Esophagus muscularis mucosa (tissue), 4 donors: ENCODE measurements at regions not wholly inside any gene's neighbourhood (a gene's known extent, or its start where the extent isn't known, plus 50 kb on each side); places are given as distances from the start of the nearest gene placed in this dataset.
A peak's percentile ranks its signal among the peaks of the same experiment; 100 is the strongest.

Source experiments
- DNase-seq: peaks from one replicate; pipeline ENCODE4 v3.0.0-alpha.2; 2017; ENCODE audit errors: extremely low spot score
- H3K27ac ChIP-seq, 4 donors: fragments of 200-600 bp; sonication (generic); replicated peaks in 1 of 4; 1 replicate in 3 of 4; 2 replicates in 1 of 4; pipeline ENCODE4 v1.5.1; 2016 to 2019; ENCODE audit warnings: mild to moderate bottlenecking in 1 of 4
- H3K27me3 ChIP-seq, 4 donors: fragments of 200-600 bp; sonication (generic); one replicate each; pipeline versions ENCODE4 v1.5.1 to v1.6.0; 2016 to 2019
- H3K36me3 ChIP-seq, 4 donors: fragments of 200-600 bp; sonication (generic); one replicate each; pipeline ENCODE4 v1.5.1; 2016 to 2019
- H3K4me1 ChIP-seq, 4 donors: fragments of 200-600 bp; sonication (generic); one replicate each; pipeline ENCODE4 v1.5.1; 2016 to 2019
- H3K4me3 ChIP-seq, 4 donors: fragments of 200-600 bp; sonication (generic); 1 replicate in 2 of 4; 2 replicates in 2 of 4; pipeline ENCODE4 v1.5.1; 2016 to 2019; ENCODE audit warnings: mild to moderate bottlenecking in 4 of 4, moderate library complexity in 1 of 4
- H3K9me3 ChIP-seq, 4 donors: fragments of 200-600 bp; sonication (generic); 1 replicate in 3 of 4; 2 replicates in 1 of 4; pipeline ENCODE4 v1.5.1; 2016 to 2019
- CTCF ChIP-seq, 3 experiments: fragments of 200-600 bp in 2 of 3; fragments of 450-650 bp in 1 of 3; sonication (generic) in 2 of 3; IDR thresholded peaks; one replicate each; pipeline ENCODE4 v1.5.1; 2017 to 2019; ENCODE audit warnings: antibody characterized with exemption in 3 of 3, mild to moderate bottlenecking in 2 of 3, moderate library complexity in 1 of 3
- EP300 ChIP-seq: sonication (generic); formaldehyde crosslinking; IDR thresholded peaks from one replicate; pipeline ENCODE4 v1.6.1; 2017; ENCODE audit warnings: antibody characterized with exemption
- POLR2A ChIP-seq: fragments of 450-650 bp; IDR thresholded peaks from one replicate; pipeline ENCODE4 v1.6.1; 2017; ENCODE audit warnings: antibody characterized with exemption, moderate library complexity, mild to moderate bottlenecking, low read depth
- POLR2AphosphoS5 ChIP-seq, 2 donors: sonication (generic); formaldehyde crosslinking; IDR thresholded peaks; one replicate each; pipeline ENCODE4 v1.6.1; 2017; ENCODE audit warnings: antibody characterized with exemption in 2 of 2
- WGBS: methylation state at CpG from one replicate; pipeline ENCODE4 v1.1.5; 2018; 5-methylcytosine and 5-hydroxymethylcytosine counted together
- intact Hi-C: fragments of 100-400 bp; cut with DNase I; formaldehyde crosslinking; loops from one replicate; pipeline ENCODE4 v1.15.1; 2023

GRCh38 chr11:115892016-115892415, 387.8 kb upstream of the CADM1 start:
- no peaks in the 10 kb centered on the region for H3K36me3 ChIP-seq
- WGBS = 76% methylated on average over 2 of the region's 2 CpGs
- intact Hi-C loops = no loop called here
- H3K4me1 ChIP-seq = no peaks in the 10 kb centered on the region
- H3K9me3 ChIP-seq = no peaks in the 10 kb centered on the region
- no peak for TF ChIP-seq POLR2AphosphoS5 (IDR thresholded peaks at IDR 0.05)
- TF ChIP-seq CTCF (IDR thresholded peaks at IDR 0.05) = no peak
- no peak for TF ChIP-seq POLR2A
- TF ChIP-seq EP300 = no peak
- peak; percentile 8 for DNase-seq
- no peak overlapping the region for H3K4me3 ChIP-seq
- no peak overlapping the region for H3K27ac ChIP-seq
- no peaks in the 10 kb centered on the region for H3K27me3 ChIP-seq

- Histone ChIP-seq H3K4me3 (no peak overlapping the region), H3K27me3 (no peaks in the 10 kb centered on the region), H3K36me3 (no peaks in the 10 kb centered on the region), H3K4me1 (no peaks in the 10 kb centered on the region), H3K9me3 (no peaks in the 10 kb centered on the region), H3K27ac (no peak overlapping the region)
- intact Hi-C loops = no loop called here
- TF ChIP-seq POLR2AphosphoS5 (IDR thresholded peaks at IDR 0.05) (no peak), EP300 (no peak), CTCF (IDR thresholded peaks at IDR 0.05) (no peak), POLR2A (no peak)
- peak; percentile 45 for DNase-seq
- 60% methylated on average over 1 of the region's 1 CpG for WGBS
These were observed 387.4 kb upstream of the CADM1 start for GRCh38 chr11:115891581-115891980.

GRCh38 chr11:115890500-115890899, 386.3 kb upstream of the CADM1 start:
- DNase-seq = peak; percentile 80
- intact Hi-C loops = no loop called here
- Histone ChIP-seq H3K9me3 (no peaks in the 10 kb centered on the region), H3K27me3 (no peaks in the 10 kb centered on the region), H3K27ac (no peak overlapping the region), H3K4me1 (peaks cover 0 to 5% (median under 1%) of the 10 kb centered on the region in 4 donors), H3K36me3 (no peaks in the 10 kb centered on the region), H3K4me3 (no peak overlapping the region)
- WGBS = 98% methylated on average over 5 of the region's 5 CpGs
- TF ChIP-seq POLR2A (no peak), CTCF (IDR thresholded peaks at IDR 0.05) (no peak), EP300 (no peak), POLR2AphosphoS5 (IDR thresholded peaks at IDR 0.05) (no peak)

- H3K36me3 ChIP-seq = no peaks in the 10 kb centered on the region
- H3K27me3 ChIP-seq = no peaks in the 10 kb centered on the region
- intact Hi-C loops = no loop called here
- peaks cover 0 to 5% (median 4%) of the 10 kb centered on the region in 4 donors for H3K4me1 ChIP-seq
- 80% methylated on average over 6 of the region's 6 CpGs for WGBS
- DNase-seq = peak; percentile 34
- no peaks in the 10 kb centered on the region for H3K9me3 ChIP-seq
- H3K27ac ChIP-seq = no peak overlapping the region
- no peak overlapping the region for H3K4me3 ChIP-seq
- TF ChIP-seq EP300 = no peak
- no peak for TF ChIP-seq POLR2A
- no peak for TF ChIP-seq POLR2AphosphoS5 (IDR thresholded peaks at IDR 0.05)
- TF ChIP-seq CTCF (IDR thresholded peaks at IDR 0.05) = no peak
These were observed 385.5 kb upstream of the CADM1 start for GRCh38 chr11:115889712-115890111.

GRCh38 chr11:115887727-115888126, 383.5 kb upstream of the CADM1 start:
- intact Hi-C loops = no loop called here
- TF ChIP-seq POLR2AphosphoS5 (IDR thresholded peaks at IDR 0.05) = no peak
- no peak for TF ChIP-seq CTCF (IDR thresholded peaks at IDR 0.05)
- no peak for TF ChIP-seq EP300
- no peak for TF ChIP-seq POLR2A
- 85% methylated on average over 8 of the region's 8 CpGs for WGBS

More at GRCh38 chr11:115887727-115888126, 383.5 kb upstream of the CADM1 start:
- Histone ChIP-seq H3K27ac (no peak overlapping the region), H3K4me1 (peaks cover 0 to 5% (median 4%) of the 10 kb centered on the region in 4 donors), H3K9me3 (no peaks in the 10 kb centered on the region), H3K36me3 (no peaks in the 10 kb centered on the region), H3K27me3 (no peaks in the 10 kb centered on the region), H3K4me3 (no peak overlapping the region)
- peak; percentile 24 for DNase-seq
